Gastrocnemius medialis (tissue), 4 donors: ENCODE measurements at regions not wholly inside any gene's neighbourhood (a gene's known extent, or its start where the extent isn't known, plus 50 kb on each side); places are given as distances from the start of the nearest gene placed in this dataset.

Source experiments
- POLR2A ChIP-seq, 2 donors: fragments of 450-650 bp; IDR thresholded peaks; one replicate each; pipeline ENCODE4 v1.6.1; 2017; ENCODE audit warnings: antibody characterized with exemption in 2 of 2, mild to moderate bottlenecking in 2 of 2, moderate library complexity in 2 of 2
- TF ChIP-seq, protein P1 (sequence below), 5 experiments: fragments of 450-650 bp in 3 of 5; fragments of 200-600 bp in 2 of 5; sonication (generic) in 2 of 5; IDR thresholded peaks in 4 of 5; conservative IDR thresholded peaks in 1 of 5; 1 replicate in 4 of 5; 2 replicates in 1 of 5; pipeline ENCODE4 v1.5.1; 2016 to 2019; ENCODE audit warnings: antibody characterized with exemption in 5 of 5, mild to moderate bottlenecking in 3 of 5, moderate library complexity in 3 of 5

DNA sequence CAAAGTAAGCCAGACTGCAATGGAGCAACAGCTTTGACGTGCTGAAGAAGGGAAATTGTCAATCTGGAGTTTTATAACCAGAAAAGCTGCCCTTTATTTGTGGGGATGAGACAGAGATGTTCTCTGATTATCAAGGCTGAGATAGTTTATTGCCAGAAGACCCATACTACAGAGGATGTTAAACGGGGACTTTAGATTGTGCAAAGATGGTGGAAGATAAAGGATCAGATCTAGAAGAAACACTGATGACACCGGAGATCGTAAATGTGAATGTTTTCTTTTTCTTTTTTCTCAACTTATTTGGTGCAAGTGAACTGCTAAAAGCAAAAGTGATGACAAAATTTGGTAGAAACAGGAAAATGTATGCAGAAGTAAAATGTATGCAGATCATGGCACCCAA is 178.3 kb upstream of the PLEKHG7 start:
- TF ChIP-seq, protein P1, sequence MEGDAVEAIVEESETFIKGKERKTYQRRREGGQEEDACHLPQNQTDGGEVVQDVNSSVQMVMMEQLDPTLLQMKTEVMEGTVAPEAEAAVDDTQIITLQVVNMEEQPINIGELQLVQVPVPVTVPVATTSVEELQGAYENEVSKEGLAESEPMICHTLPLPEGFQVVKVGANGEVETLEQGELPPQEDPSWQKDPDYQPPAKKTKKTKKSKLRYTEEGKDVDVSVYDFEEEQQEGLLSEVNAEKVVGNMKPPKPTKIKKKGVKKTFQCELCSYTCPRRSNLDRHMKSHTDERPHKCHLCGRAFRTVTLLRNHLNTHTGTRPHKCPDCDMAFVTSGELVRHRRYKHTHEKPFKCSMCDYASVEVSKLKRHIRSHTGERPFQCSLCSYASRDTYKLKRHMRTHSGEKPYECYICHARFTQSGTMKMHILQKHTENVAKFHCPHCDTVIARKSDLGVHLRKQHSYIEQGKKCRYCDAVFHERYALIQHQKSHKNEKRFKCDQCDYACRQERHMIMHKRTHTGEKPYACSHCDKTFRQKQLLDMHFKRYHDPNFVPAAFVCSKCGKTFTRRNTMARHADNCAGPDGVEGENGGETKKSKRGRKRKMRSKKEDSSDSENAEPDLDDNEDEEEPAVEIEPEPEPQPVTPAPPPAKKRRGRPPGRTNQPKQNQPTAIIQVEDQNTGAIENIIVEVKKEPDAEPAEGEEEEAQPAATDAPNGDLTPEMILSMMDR (IDR thresholded peaks at IDR 0.05 in 4 of 5, conservative IDR thresholded peaks at IDR 0.05 in 1 of 5), result no peak
- no peak for TF ChIP-seq POLR2A (IDR thresholded peaks at IDR 0.05)
